ENCODE measurements at regions not wholly inside any gene's neighbourhood (a gene's known extent, or its start where the extent isn't known, plus 50 kb on each side); places are given as distances from the start of the nearest gene placed in this dataset.

- Histone ChIP-seq H2BK120ac (ENCODE audit: low read depth, low read length) (no peak overlapping the region), H4K8ac (ENCODE audit: low read length) (no peak overlapping the region), H4K91ac (ENCODE audit: low read length) (no peak overlapping the region), H3K14ac (ENCODE audit: low read length in 2 of 2) (no peak overlapping the region), H2AFZ (ENCODE audit: low read depth, low read length) (no peak overlapping the region), H3K27me3 (ENCODE audit: control insufficient read depth in 1 of 2, insufficient read depth in 1 of 2, low read length in 2 of 2) (no peaks in the 10 kb centered on the region), H2BK5ac (ENCODE audit: low read depth, low read length, poor library complexity, severe bottlenecking) (no peak overlapping the region), H3K4me3 (ENCODE audit: insufficient read depth in 1 of 2, low read depth in 1 of 2, low read length in 2 of 2) (no peak overlapping the region), H3K79me1 (replicated peaks; ENCODE audit: low read length, poor library complexity, severe bottlenecking) (no peaks in the 10 kb centered on the region), H3K4ac (ENCODE audit: low read depth in 1 of 2, low read length in 2 of 2) (no peak overlapping the region), H3K18ac (ENCODE audit: low read depth in 1 of 2, low read length in 2 of 2) (no peak overlapping the region), H3K23ac (ENCODE audit: low read length in 2 of 2) (no peak overlapping the region), H3K9me3 (ENCODE audit: control insufficient read depth, low read length) (no peaks in the 10 kb centered on the region), H2BK12ac (ENCODE audit: low read length in 2 of 2) (no peak overlapping the region), H2BK15ac (ENCODE audit: low read depth, poor library complexity, severe bottlenecking) (no peak overlapping the region), H3K9ac (ENCODE audit: low read length) (no peak overlapping the region), H3K36me3 (ENCODE audit: control insufficient read depth in 1 of 2, insufficient read depth in 2 of 2, low read depth in 1 of 2, low read length in 2 of 2) (peaks cover 0 to 6% of the 10 kb centered on the region in 2 experiments), H3K4me1 (ENCODE audit: control insufficient read depth, insufficient read depth, low read depth, low read length) (no peaks in the 10 kb centered on the region), H3K4me2 (ENCODE audit: low read length, poor library complexity, severe bottlenecking) (no peak overlapping the region), H3K27ac (ENCODE audit: low read length, poor library complexity, severe bottlenecking) (no peak overlapping the region), H2AK5ac (ENCODE audit: low read length, severe bottlenecking) (no peak overlapping the region)
- WGBS, result 86% methylated on average over 4 of the region's 4 CpGs
- no peak for DNase-seq
Observed at GRCh38 chr4:52288212-52288855, 237.2 kb downstream of the SPATA18 start.

GRCh38 chr4:52290466-52290865 is 239.4 kb downstream of the SPATA18 start:
- no peak for DNase-seq
- no peak overlapping the region for H3K9ac ChIP-seq (ENCODE audit: low read length)
- no peaks in the 10 kb centered on the region for H3K79me1 ChIP-seq (replicated peaks; ENCODE audit: low read length, poor library complexity, severe bottlenecking)
- no peak overlapping the region for H4K8ac ChIP-seq (ENCODE audit: low read length)
- no peaks in the 10 kb centered on the region for H3K9me3 ChIP-seq (ENCODE audit: control insufficient read depth, low read length)
- no peak overlapping the region for H2BK12ac ChIP-seq (ENCODE audit: low read length in 2 of 2)
- H3K4me3 ChIP-seq (ENCODE audit: insufficient read depth in 1 of 2, low read depth in 1 of 2, low read length in 2 of 2), result no peak overlapping the region
- no peak overlapping the region for H3K23ac ChIP-seq (ENCODE audit: low read length in 2 of 2)
- no peaks in the 10 kb centered on the region for H3K4me1 ChIP-seq (ENCODE audit: control insufficient read depth, insufficient read depth, low read depth, low read length)
- peaks cover 0 to 6% of the 10 kb centered on the region in 2 experiments for H3K36me3 ChIP-seq (ENCODE audit: control insufficient read depth in 1 of 2, insufficient read depth in 2 of 2, low read depth in 1 of 2, low read length in 2 of 2)
- no peak overlapping the region for H4K91ac ChIP-seq (ENCODE audit: low read length)
- no peak overlapping the region for H3K18ac ChIP-seq (ENCODE audit: low read depth in 1 of 2, low read length in 2 of 2)
- WGBS, result 89% methylated on average over 4 of the region's 4 CpGs
- H2AFZ ChIP-seq (ENCODE audit: low read depth, low read length), result no peak overlapping the region
- no peaks in the 10 kb centered on the region for H3K27me3 ChIP-seq (ENCODE audit: control insufficient read depth in 1 of 2, insufficient read depth in 1 of 2, low read length in 2 of 2)
- no peak overlapping the region for H2AK5ac ChIP-seq (ENCODE audit: low read length, severe bottlenecking)
- H3K4ac ChIP-seq (ENCODE audit: low read depth in 1 of 2, low read length in 2 of 2), result no peak overlapping the region
- H3K4me2 ChIP-seq (ENCODE audit: low read length, poor library complexity, severe bottlenecking), result no peak overlapping the region
- H3K27ac ChIP-seq (ENCODE audit: low read length, poor library complexity, severe bottlenecking), result no peak overlapping the region
- H3K14ac ChIP-seq (ENCODE audit: low read length in 2 of 2), result no peak overlapping the region
- H2BK120ac ChIP-seq (ENCODE audit: low read depth, low read length), result no peak overlapping the region
- H2BK15ac ChIP-seq (ENCODE audit: low read depth, poor library complexity, severe bottlenecking), result no peak overlapping the region
- H2BK5ac ChIP-seq (ENCODE audit: low read depth, low read length, poor library complexity, severe bottlenecking), result no peak overlapping the region

GRCh38 chr4:52292245-52292644 is 241.1 kb downstream of the SPATA18 start:
- no peak overlapping the region for H4K91ac ChIP-seq (ENCODE audit: low read length)
- H3K9ac ChIP-seq (ENCODE audit: low read length), result no peak overlapping the region
- H2BK12ac ChIP-seq (ENCODE audit: low read length in 2 of 2), result no peak overlapping the region
- H3K27me3 ChIP-seq (ENCODE audit: control insufficient read depth in 1 of 2, insufficient read depth in 1 of 2, low read length in 2 of 2), result no peaks in the 10 kb centered on the region
- no peak overlapping the region for H3K4me2 ChIP-seq (ENCODE audit: low read length, poor library complexity, severe bottlenecking)
- H2AK5ac ChIP-seq (ENCODE audit: low read length, severe bottlenecking), result no peak overlapping the region
- H3K36me3 ChIP-seq (ENCODE audit: control insufficient read depth in 1 of 2, insufficient read depth in 2 of 2, low read depth in 1 of 2, low read length in 2 of 2), result peaks cover 0 to 6% of the 10 kb centered on the region in 2 experiments
- no peak overlapping the region for H3K4me3 ChIP-seq (ENCODE audit: insufficient read depth in 1 of 2, low read depth in 1 of 2, low read length in 2 of 2)
- H3K14ac ChIP-seq (ENCODE audit: low read length in 2 of 2), result no peak overlapping the region
- H3K4me1 ChIP-seq (ENCODE audit: control insufficient read depth, insufficient read depth, low read depth, low read length), result no peaks in the 10 kb centered on the region
- H3K79me1 ChIP-seq (replicated peaks; ENCODE audit: low read length, poor library complexity, severe bottlenecking), result no peaks in the 10 kb centered on the region
- H3K23ac ChIP-seq (ENCODE audit: low read length in 2 of 2), result no peak overlapping the region
- no peak overlapping the region for H2BK120ac ChIP-seq (ENCODE audit: low read depth, low read length)
- no peak for DNase-seq
- no peak overlapping the region for H2AFZ ChIP-seq (ENCODE audit: low read depth, low read length)
- H2BK5ac ChIP-seq (ENCODE audit: low read depth, low read length, poor library complexity, severe bottlenecking), result no peak overlapping the region
- H3K9me3 ChIP-seq (ENCODE audit: control insufficient read depth, low read length), result no peaks in the 10 kb centered on the region
- H2BK15ac ChIP-seq (ENCODE audit: low read depth, poor library complexity, severe bottlenecking), result no peak overlapping the region
- no peak overlapping the region for H3K18ac ChIP-seq (ENCODE audit: low read depth in 1 of 2, low read length in 2 of 2)
- H3K27ac ChIP-seq (ENCODE audit: low read length, poor library complexity, severe bottlenecking), result no peak overlapping the region
- no peak overlapping the region for H3K4ac ChIP-seq (ENCODE audit: low read depth in 1 of 2, low read length in 2 of 2)
- H4K8ac ChIP-seq (ENCODE audit: low read length), result no peak overlapping the region

GRCh38 chr4:52296341-52296740 is 245.2 kb downstream of the SPATA18 start:
- no peak overlapping the region for H2BK5ac ChIP-seq (ENCODE audit: low read depth, low read length, poor library complexity, severe bottlenecking)
- H2BK15ac ChIP-seq (ENCODE audit: low read depth, poor library complexity, severe bottlenecking), result no peak overlapping the region
- H3K4ac ChIP-seq (ENCODE audit: low read depth in 1 of 2, low read length in 2 of 2), result no peak overlapping the region
- 92% methylated on average over 2 of the region's 2 CpGs for WGBS
- H3K36me3 ChIP-seq (ENCODE audit: control insufficient read depth in 1 of 2, insufficient read depth in 2 of 2, low read depth in 1 of 2, low read length in 2 of 2), result no peaks in the 10 kb centered on the region
- H3K18ac ChIP-seq (ENCODE audit: low read depth in 1 of 2, low read length in 2 of 2), result no peak overlapping the region
- no peak overlapping the region for H3K4me2 ChIP-seq (ENCODE audit: low read length, poor library complexity, severe bottlenecking)
- no peaks in the 10 kb centered on the region for H3K4me1 ChIP-seq (ENCODE audit: control insufficient read depth, insufficient read depth, low read depth, low read length)
- no peaks in the 10 kb centered on the region for H3K79me1 ChIP-seq (replicated peaks; ENCODE audit: low read length, poor library complexity, severe bottlenecking)
- H3K23ac ChIP-seq (ENCODE audit: low read length in 2 of 2), result no peak overlapping the region
- H2BK120ac ChIP-seq (ENCODE audit: low read depth, low read length), result no peak overlapping the region
- no peak overlapping the region for H4K8ac ChIP-seq (ENCODE audit: low read length)
- H3K9ac ChIP-seq (ENCODE audit: low read length), result no peak overlapping the region
- no peak for DNase-seq
- no peak overlapping the region for H4K91ac ChIP-seq (ENCODE audit: low read length)
- no peaks in the 10 kb centered on the region for H3K9me3 ChIP-seq (ENCODE audit: control insufficient read depth, low read length)
- H2BK12ac ChIP-seq (ENCODE audit: low read length in 2 of 2), result no peak overlapping the region
- no peak overlapping the region for H3K27ac ChIP-seq (ENCODE audit: low read length, poor library complexity, severe bottlenecking)
- no peak overlapping the region for H3K4me3 ChIP-seq (ENCODE audit: insufficient read depth in 1 of 2, low read depth in 1 of 2, low read length in 2 of 2)
- no peaks in the 10 kb centered on the region for H3K27me3 ChIP-seq (ENCODE audit: control insufficient read depth in 1 of 2, insufficient read depth in 1 of 2, low read length in 2 of 2)
- H2AK5ac ChIP-seq (ENCODE audit: low read length, severe bottlenecking), result no peak overlapping the region
- no peak overlapping the region for H3K14ac ChIP-seq (ENCODE audit: low read length in 2 of 2)
- H2AFZ ChIP-seq (ENCODE audit: low read depth, low read length), result no peak overlapping the region

All from mesenchymal stem cell (in vitro differentiated cells and primary cell).